ENCODE measurements at regions not wholly inside any gene's neighbourhood (a gene's known extent, or its start where the extent isn't known, plus 50 kb on each side); places are given as distances from the start of the nearest gene placed in this dataset.

- H3K36me3 Mint-ChIP-seq = no peaks in the 10 kb centered on the region
- peaks cover 6% of the 10 kb centered on the region for H3K9me3 Mint-ChIP-seq
- H3K4me1 Mint-ChIP-seq = no peaks in the 10 kb centered on the region
- no peak overlapping the region for H3K27ac Mint-ChIP-seq
- DNase-seq (ENCODE audit: low spot score in 2 of 2) = no peak
- H3K4me3 Mint-ChIP-seq = no peak overlapping the region
- ATAC-seq = no peak
Measured at GRCh38 chr17:72262766-72263165, 141.9 kb downstream of the SOX9 start.

GRCh38 chr17:72264682-72265405 lies 144.0 kb downstream of the SOX9 start:
- Mint-ChIP-seq H3K27ac (no peak overlapping the region), H3K36me3 (no peaks in the 10 kb centered on the region), H3K9me3 (peaks cover 3% of the 10 kb centered on the region), H3K4me3 (no peak overlapping the region), H3K4me1 (no peaks in the 10 kb centered on the region)
- no peak for DNase-seq (ENCODE audit: low spot score in 2 of 2)
- ATAC-seq = no peak

GRCh38 chr17:72266112-72266775 lies 145.4 kb downstream of the SOX9 start:
- H3K9me3 Mint-ChIP-seq = peaks cover 2% of the 10 kb centered on the region
- ATAC-seq (no peak), DNase-seq (ENCODE audit: low spot score in 2 of 2) (no peak)
- H3K27ac Mint-ChIP-seq = no peak overlapping the region
- H3K36me3 Mint-ChIP-seq = no peaks in the 10 kb centered on the region
- H3K4me3 Mint-ChIP-seq = no peak overlapping the region
- H3K4me1 Mint-ChIP-seq = no peaks in the 10 kb centered on the region

- no peak overlapping the region for H3K27ac Mint-ChIP-seq
- no peaks in the 10 kb centered on the region for H3K4me1 Mint-ChIP-seq
- DNase-seq (ENCODE audit: low spot score in 2 of 2) = no peak
- H3K9me3 Mint-ChIP-seq = peaks cover 2% of the 10 kb centered on the region
- H3K4me3 Mint-ChIP-seq = no peak overlapping the region
- ATAC-seq = no peak
- no peaks in the 10 kb centered on the region for H3K36me3 Mint-ChIP-seq
Measured at GRCh38 chr17:72267601-72268000, 146.8 kb downstream of the SOX9 start.

GRCh38 chr17:72268431-72268830 lies 147.6 kb downstream of the SOX9 start:
- no peaks in the 10 kb centered on the region for H3K36me3 Mint-ChIP-seq
- ATAC-seq (no peak), DNase-seq (ENCODE audit: low spot score in 2 of 2) (no peak)
- H3K27ac Mint-ChIP-seq = no peak overlapping the region
- no peaks in the 10 kb centered on the region for H3K4me1 Mint-ChIP-seq
- H3K9me3 Mint-ChIP-seq = peaks cover under 1% of the 10 kb centered on the region
- no peak overlapping the region for H3K4me3 Mint-ChIP-seq

- H3K27ac Mint-ChIP-seq = no peak overlapping the region
- ATAC-seq (no peak), DNase-seq (ENCODE audit: low spot score in 2 of 2) (no peak)
- H3K4me3 Mint-ChIP-seq = no peak overlapping the region
- H3K36me3 Mint-ChIP-seq = no peaks in the 10 kb centered on the region
- no peaks in the 10 kb centered on the region for H3K4me1 Mint-ChIP-seq
- H3K9me3 Mint-ChIP-seq = no peaks in the 10 kb centered on the region
Measured at GRCh38 chr17:72270273-72270924, 149.6 kb downstream of the SOX9 start.

GRCh38 chr17:72271603-72272002 lies 150.8 kb downstream of the SOX9 start:
- no peaks in the 10 kb centered on the region for H3K4me1 Mint-ChIP-seq
- no peak for DNase-seq (ENCODE audit: low spot score in 2 of 2)
- no peak overlapping the region for H3K4me3 Mint-ChIP-seq
- no peak for ATAC-seq
- H3K27ac Mint-ChIP-seq = no peak overlapping the region
- no peaks in the 10 kb centered on the region for H3K9me3 Mint-ChIP-seq
- H3K36me3 Mint-ChIP-seq = no peaks in the 10 kb centered on the region

GRCh38 chr17:72273289-72274056 lies 152.7 kb downstream of the SOX9 start:
- ATAC-seq (no peak), DNase-seq (ENCODE audit: low spot score in 2 of 2) (no peak)
- Mint-ChIP-seq H3K36me3 (no peaks in the 10 kb centered on the region), H3K9me3 (no peaks in the 10 kb centered on the region), H3K4me1 (no peaks in the 10 kb centered on the region), H3K27ac (no peak overlapping the region), H3K4me3 (no peak overlapping the region)

GRCh38 chr17:72274614-72275013 lies 153.8 kb downstream of the SOX9 start:
- DNase-seq (ENCODE audit: low spot score in 2 of 2) (no peak), ATAC-seq (no peak)
- no peak overlapping the region for H3K27ac Mint-ChIP-seq
- H3K36me3 Mint-ChIP-seq = no peaks in the 10 kb centered on the region
- H3K9me3 Mint-ChIP-seq = no peaks in the 10 kb centered on the region
- no peak overlapping the region for H3K4me3 Mint-ChIP-seq
- H3K4me1 Mint-ChIP-seq = no peaks in the 10 kb centered on the region

- no peaks in the 10 kb centered on the region for H3K36me3 Mint-ChIP-seq
- no peak for DNase-seq (ENCODE audit: low spot score in 2 of 2)
- no peak overlapping the region for H3K4me3 Mint-ChIP-seq
- H3K9me3 Mint-ChIP-seq = peaks cover 2% of the 10 kb centered on the region
- H3K4me1 Mint-ChIP-seq = no peaks in the 10 kb centered on the region
- H3K27ac Mint-ChIP-seq = no peak overlapping the region
- no peak for ATAC-seq
Measured at GRCh38 chr17:72280881-72281280, 160.1 kb downstream of the SOX9 start.

- no peak for ATAC-seq
- no peaks in the 10 kb centered on the region for H3K4me1 Mint-ChIP-seq
- H3K9me3 Mint-ChIP-seq = peaks cover 2% of the 10 kb centered on the region
- no peak overlapping the region for H3K27ac Mint-ChIP-seq
- DNase-seq (ENCODE audit: low spot score in 2 of 2) = no peak
- no peak overlapping the region for H3K4me3 Mint-ChIP-seq
- H3K36me3 Mint-ChIP-seq = no peaks in the 10 kb centered on the region
Measured at GRCh38 chr17:72282439-72283029, 161.7 kb downstream of the SOX9 start.

GRCh38 chr17:72284806-72285205 lies 164.0 kb downstream of the SOX9 start:
- H3K36me3 Mint-ChIP-seq = no peaks in the 10 kb centered on the region
- DNase-seq (ENCODE audit: low spot score in 2 of 2) (no peak), ATAC-seq (no peak)
- no peak overlapping the region for H3K27ac Mint-ChIP-seq
- no peak overlapping the region for H3K4me3 Mint-ChIP-seq
- peaks cover 2% of the 10 kb centered on the region for H3K9me3 Mint-ChIP-seq
- no peaks in the 10 kb centered on the region for H3K4me1 Mint-ChIP-seq

- ATAC-seq (no peak), DNase-seq (ENCODE audit: low spot score in 2 of 2) (no peak)
- Mint-ChIP-seq H3K4me3 (no peak overlapping the region), H3K36me3 (no peaks in the 10 kb centered on the region), H3K9me3 (no peaks in the 10 kb centered on the region), H3K27ac (no peak overlapping the region), H3K4me1 (no peaks in the 10 kb centered on the region)
Measured at GRCh38 chr17:72287586-72287985, 166.8 kb downstream of the SOX9 start.

- DNase-seq (ENCODE audit: low spot score in 2 of 2) = no peak
- Mint-ChIP-seq H3K9me3 (peaks cover 2% of the 10 kb centered on the region), H3K4me3 (no peak overlapping the region)
Measured at GRCh38 chr17:72294487-72294893, 173.7 kb downstream of the SOX9 start.

GRCh38 chr17:72295916-72296315 lies 175.1 kb downstream of the SOX9 start:
- H3K9me3 Mint-ChIP-seq = peaks cover 2% of the 10 kb centered on the region
- H3K27ac Mint-ChIP-seq = no peak overlapping the region
- H3K4me1 Mint-ChIP-seq = no peaks in the 10 kb centered on the region
- H3K4me3 Mint-ChIP-seq = no peak overlapping the region
- DNase-seq (ENCODE audit: low spot score in 2 of 2) = no peak
- no peak for ATAC-seq
- H3K36me3 Mint-ChIP-seq = no peaks in the 10 kb centered on the region

More at GRCh38 chr17:72294487-72294893, 173.7 kb downstream of the SOX9 start:
- no peak overlapping the region for H3K27ac Mint-ChIP-seq
- no peaks in the 10 kb centered on the region for H3K4me1 Mint-ChIP-seq
- no peak for ATAC-seq
- H3K36me3 Mint-ChIP-seq = no peaks in the 10 kb centered on the region
